GM23338 (cell line): ENCODE measurements at regions not wholly inside any gene's neighbourhood (a gene's known extent, or its start where the extent isn't known, plus 50 kb on each side); places are given as distances from the start of the nearest gene placed in this dataset.

Experiments used
- ATAC-seq: fragments of 200-7000 bp; cut with Tn5 transposase; 3 replicates; pipeline ENCODE4 v1.9.1; 2020
- DNase-seq: peaks from one replicate; pipeline ENCODE4 v3.0.0-alpha.2; 2015; ENCODE audit warnings: low spot score
- H2AFZ ChIP-seq: fragments of 200-600 bp; sonication (generic); 2 replicates; pipeline ENCODE4 v1.8.0; 2016; ENCODE audit warnings: antibody characterized with exemption, mild to moderate bottlenecking, moderate library complexity
- H3F3A ChIP-seq: fragments of 200-600 bp; sonication (generic); replicated peaks from 2 replicates; pipeline ENCODE4 v1.8.0; 2017; ENCODE audit warnings: antibody characterized with exemption, mixed run types, low read depth
- H3K27ac ChIP-seq: fragments of 200-600 bp; sonication (generic); 2 replicates; pipeline ENCODE4 v1.6.1; 2016; ENCODE audit warnings: low read depth
- H3K27me3 ChIP-seq: fragments of 200-600 bp; sonication (generic); 2 replicates; pipeline ENCODE4 v1.8.0; 2016; ENCODE audit warnings: mild to moderate bottlenecking, mixed run types, moderate library complexity; ENCODE audit not compliant: insufficient read depth
- H3K36me3 ChIP-seq: fragments of 200-600 bp; sonication (generic); 2 replicates; pipeline ENCODE4 v1.8.0; 2016; ENCODE audit warnings: mild to moderate bottlenecking; ENCODE audit not compliant: insufficient read depth
- H3K4me1 ChIP-seq: fragments of 200-600 bp; sonication (generic); 2 replicates; pipeline ENCODE4 v1.8.0; 2016; ENCODE audit warnings: mild to moderate bottlenecking, moderate library complexity; ENCODE audit not compliant: insufficient read depth
- H3K4me2 ChIP-seq: fragments of 200-600 bp; sonication (generic); 2 replicates; pipeline ENCODE4 v1.7.1; 2017; ENCODE audit warnings: mixed run types
- H3K4me3 ChIP-seq: fragments of 200-600 bp; sonication (generic); 2 replicates; pipeline ENCODE4 v1.6.1; 2016; ENCODE audit warnings: mixed run types
- H3K79me2 ChIP-seq: fragments of 200-600 bp; sonication (generic); replicated peaks from 2 replicates; pipeline ENCODE4 v1.8.0; 2017; ENCODE audit warnings: mild to moderate bottlenecking; ENCODE audit not compliant: insufficient read depth
- H3K9me2 ChIP-seq: fragments of 200-600 bp; sonication (generic); 2 replicates; pipeline ENCODE4 v1.8.0; 2017; ENCODE audit not compliant: insufficient read depth
- H4K20me1 ChIP-seq: fragments of 200-600 bp; sonication (generic); replicated peaks from 2 replicates; pipeline ENCODE4 v1.8.0; 2017; ENCODE audit warnings: mild to moderate bottlenecking; ENCODE audit not compliant: insufficient read depth
- H3K27ac Mint-ChIP-seq: 2 replicates; pipeline ENCODE4 v1.8.0; 2020; ENCODE audit warnings: inconsistent platforms, mild to moderate bottlenecking, moderate library complexity, mixed read lengths
- H3K27me3 Mint-ChIP-seq: 3 replicates; pipeline ENCODE4 v1.8.0; 2022; ENCODE audit warnings: low read depth, mild to moderate bottlenecking, moderate library complexity, mixed read lengths, inconsistent platforms; ENCODE audit not compliant: insufficient read depth, poor library complexity
- H3K36me3 Mint-ChIP-seq: 3 replicates; pipeline ENCODE4 v1.8.0; 2021; ENCODE audit warnings: low read depth, mild to moderate bottlenecking, inconsistent platforms, moderate library complexity, mixed read lengths
- H3K4me1 Mint-ChIP-seq: 3 replicates; pipeline ENCODE4 v1.8.0; 2020; ENCODE audit warnings: mild to moderate bottlenecking, inconsistent platforms, mixed read lengths
- H3K4me3 Mint-ChIP-seq: 3 replicates; pipeline ENCODE4 v1.8.0; 2021; ENCODE audit warnings: moderate library complexity, mild to moderate bottlenecking, inconsistent platforms, mixed read lengths
- H3K9me3 Mint-ChIP-seq: 3 replicates; pipeline ENCODE4 v1.8.0; 2020; ENCODE audit warnings: moderate library complexity, mild to moderate bottlenecking, inconsistent platforms, mixed read lengths
- CREB1 ChIP-seq: fragments of 250-450 bp; sonication (Bioruptor Pico); IDR thresholded peaks from 2 replicates; pipeline ENCODE4 v1.5.0; 2020; ENCODE audit warnings: low read depth, mild to moderate bottlenecking, moderate library complexity
- CTCF ChIP-seq, 2 experiments: fragments of 200-600 bp in 1 of 2; sonication (generic) in 1 of 2; conservative IDR thresholded peaks; 2 replicates each; pipeline versions ENCODE4 v1.5.1 to v1.6.1; 2016 to 2017; ENCODE audit warnings: antibody characterized with exemption in 2 of 2, low read depth in 2 of 2, mild to moderate bottlenecking in 2 of 2, moderate library complexity in 1 of 2
- ETS1 ChIP-seq: IDR thresholded peaks from 2 replicates; pipeline ENCODE4 v1.6.1; 2016; ENCODE audit warnings: antibody characterized with exemption
- EZH2 ChIP-seq: fragments of 200-600 bp; sonication (generic); IDR thresholded peaks from one replicate; pipeline ENCODE4 v1.8.0; 2017; ENCODE audit warnings: antibody characterized with exemption, mild to moderate bottlenecking, low read depth; ENCODE audit not compliant: unreplicated experiment
- EZH2phosphoT487 ChIP-seq: fragments of 200-600 bp; sonication (generic); IDR thresholded peaks from one replicate; pipeline ENCODE4 v1.8.1; 2018; ENCODE audit warnings: antibody characterized with exemption; ENCODE audit not compliant: unreplicated experiment
- JUNB ChIP-seq: IDR thresholded peaks from one replicate; pipeline ENCODE4 v1.6.1; 2016; ENCODE audit warnings: antibody characterized with exemption; ENCODE audit not compliant: unreplicated experiment
- NANOG ChIP-seq: IDR thresholded peaks from 2 replicates; pipeline ENCODE4 v1.6.1; 2016; ENCODE audit warnings: antibody characterized with exemption, borderline replicate concordance
- POLR2AphosphoS5 ChIP-seq: IDR thresholded peaks from 2 replicates; pipeline ENCODE4 v1.6.1; 2016; ENCODE audit warnings: antibody characterized with exemption, low read depth
- REST ChIP-seq: IDR thresholded peaks from one replicate; pipeline ENCODE4 v1.6.1; 2018; ENCODE audit warnings: antibody characterized with exemption; ENCODE audit not compliant: unreplicated experiment
- STAT1 ChIP-seq: IDR thresholded peaks from one replicate; pipeline ENCODE4 v1.6.1; 2016; ENCODE audit warnings: antibody characterized with exemption; ENCODE audit not compliant: unreplicated experiment
- ZNF114 ChIP-seq: fragments of 250-450 bp; sonication (Bioruptor Pico); IDR thresholded peaks from 2 replicates; pipeline ENCODE4 v1.5.0; 2020; ENCODE audit warnings: mild to moderate bottlenecking, moderate library complexity
- ZNF331 ChIP-seq: fragments of 250-450 bp; sonication (Bioruptor Pico); IDR thresholded peaks from 2 replicates; pipeline ENCODE4 v1.5.0; 2020; ENCODE audit warnings: low read depth, mild to moderate bottlenecking, moderate library complexity
- ZNF462 ChIP-seq: fragments of 250-450 bp; sonication (Bioruptor Pico); IDR thresholded peaks from 2 replicates; pipeline ENCODE4 v1.5.0; 2020; ENCODE audit warnings: mild to moderate bottlenecking, moderate library complexity

GRCh38 chr1:59058665-59059439 lies 238.0 kb upstream of the FGGY start:
- Histone ChIP-seq H2AFZ (peak overlapping the region; percentile 56; the same call in 1 of the 2 replicates), H3K4me1 (peaks cover 46% of the 10 kb centered on the region), H4K20me1 (no peaks in the 10 kb centered on the region), H3K9me2 (0 out of 2 replicates have a peak, but pooled peaks cover 5% of the 10 kb centered on the region), H3K27ac (no peak overlapping the region), H3K4me3 (no peak overlapping the region), H3F3A (no peaks in the 10 kb centered on the region), H3K27me3 (no peaks in the 10 kb centered on the region), H3K79me2 (no peaks in the 10 kb centered on the region), H3K4me2 (0 out of 2 replicates have a peak overlapping the region, but pooled peaks have one; percentile 12), H3K36me3 (no peaks in the 10 kb centered on the region; the same call in 1 of the 2 replicates)
- Mint-ChIP-seq H3K27me3 (peaks cover 12% of the 10 kb centered on the region), H3K4me1 (peaks cover 48% of the 10 kb centered on the region), H3K9me3 (no peaks in the 10 kb centered on the region), H3K4me3 (no peak overlapping the region), H3K36me3 (peaks cover 11% of the 10 kb centered on the region; the same call in 2 of the 3 replicates), H3K27ac (no peak overlapping the region)
- no peak for DNase-seq
- TF ChIP-seq CREB1 (CRISPR knock-in tag) (no peak), REST (no peak), STAT1 (no peak), ZNF114 (CRISPR knock-in tag) (no peak), ZNF331 (CRISPR knock-in tag) (no peak), ETS1 (no peak), JUNB (no peak), ZNF462 (CRISPR knock-in tag) (no peak), EZH2phosphoT487 (no peak), POLR2AphosphoS5 (no peak), NANOG (no peak), EZH2 (no peak), CTCF (conservative IDR thresholded peaks at IDR 0.05; ENCODE audit: low read depth in 2 of 2) (no peak)
- no peak for ATAC-seq
